Central memory CD4-positive, alpha-beta T cell (primary cell): ENCODE measurements at regions not wholly inside any gene's neighbourhood (a gene's known extent, or its start where the extent isn't known, plus 50 kb on each side); places are given as distances from the start of the nearest gene placed in this dataset.

ENCODE experiments used
- DNase-seq: peaks from one replicate; pipeline ENCODE4 v3.0.0; 2022

- no peak for DNase-seq
Measured at GRCh38 chr6:40906759-40907158, 132.3 kb downstream of the UNC5CL start.

- DNase-seq, result no peak
Measured at GRCh38 chr6:40904583-40905194, 134.3 kb downstream of the UNC5CL start.

- no peak for DNase-seq
Measured at GRCh38 chr6:40903456-40903855, 135.6 kb downstream of the UNC5CL start.

GRCh38 chr6:40901322-40902055, 137.5 kb downstream of the UNC5CL start:
- no peak for DNase-seq

- no peak for DNase-seq
Measured at GRCh38 chr6:40900791-40901190, 138.2 kb downstream of the UNC5CL start.

GRCh38 chr6:40899684-40900155, 139.3 kb downstream of the UNC5CL start:
- DNase-seq, result no peak

GRCh38 chr6:40898073-40898472, 140.9 kb downstream of the UNC5CL start:
- no peak for DNase-seq

- no peak for DNase-seq
Measured at GRCh38 chr6:40897390-40898003, 141.5 kb downstream of the UNC5CL start.

- DNase-seq, result no peak
Measured at GRCh38 chr6:40896696-40897095, 142.3 kb downstream of the UNC5CL start.

GRCh38 chr6:40894962-40895799, 143.8 kb downstream of the UNC5CL start:
- DNase-seq, result no peak

- DNase-seq, result no peak
Measured at GRCh38 chr6:40893021-40893420, 146.0 kb downstream of the UNC5CL start.

GRCh38 chr6:40892223-40892622, 146.8 kb downstream of the UNC5CL start:
- no peak for DNase-seq

- no peak for DNase-seq
Measured at GRCh38 chr6:40891686-40892085, 147.3 kb downstream of the UNC5CL start.

- no peak for DNase-seq
Measured at GRCh38 chr6:40891131-40891530, 147.9 kb downstream of the UNC5CL start.

GRCh38 chr6:40889137-40889832, 149.7 kb downstream of the UNC5CL start:
- DNase-seq, result no peak

GRCh38 chr6:40888456-40888990, 150.5 kb downstream of the UNC5CL start:
- DNase-seq, result no peak

- no peak for DNase-seq
Measured at GRCh38 chr6:40887792-40888340, 151.2 kb downstream of the UNC5CL start.

GRCh38 chr6:40887079-40887791, 151.8 kb downstream of the UNC5CL start:
- DNase-seq, result no peak

- DNase-seq, result no peak
Measured at GRCh38 chr6:40885139-40885774, 153.8 kb downstream of the UNC5CL start.

- no peak for DNase-seq
Measured at GRCh38 chr6:40882323-40882997, 156.6 kb downstream of the UNC5CL start.
